CD4-positive, alpha-beta T cell (primary cell): ENCODE measurements at regions not wholly inside any gene's neighbourhood (a gene's known extent, or its start where the extent isn't known, plus 50 kb on each side); places are given as distances from the start of the nearest gene placed in this dataset.

Experiments used
- ATAC-seq: fragments of 200-7000 bp; cut with Tn5 transposase; one replicate; pipeline ENCODE4 v1.10.0; 2022; ENCODE audit warnings: mild to moderate bottlenecking; ENCODE audit not compliant: poor library complexity
- CTCF ChIA-PET: fragments of 350-600 bp; sonication (Branson Sonifier 250); formaldehyde crosslinking; loops from one replicate; lab custom pipeline; 2021; ENCODE audit warnings: antibody characterized with exemption, inconsistent platforms; lab: Charles Lee
- POLR2A ChIA-PET: fragments of 350-600 bp; sonication (Branson Sonifier 250); formaldehyde crosslinking; loops from one replicate; lab custom pipeline; 2021; ENCODE audit warnings: antibody characterized with exemption, inconsistent platforms; lab: Charles Lee
- DNase-seq, 14 experiments: peaks; one replicate each; pipeline ENCODE4 v3.0.0-alpha.2; 2013 to 2020; ENCODE audit warnings: mixed read lengths in 2 of 14
- H3K27ac ChIP-seq, 2 donors: one replicate each; pipeline versions ENCODE4 v1.5.1 to v1.7.0; 2013; ENCODE audit warnings: low read length in 2 of 2, low read depth in 1 of 2, mild to moderate bottlenecking in 1 of 2
- H3K27me3 ChIP-seq, 2 experiments: 1 replicate in 1 of 2; 2 replicates in 1 of 2; pipeline versions ENCODE4 v1.6.1 to v1.7.0; 2013; ENCODE audit warnings: low read length in 2 of 2, control low read depth in 1 of 2, mild to moderate bottlenecking in 1 of 2, moderate library complexity in 1 of 2; ENCODE audit not compliant: insufficient read depth in 2 of 2, control insufficient read depth in 1 of 2
- H3K36me3 ChIP-seq: one replicate; pipeline ENCODE4 v1.6.1; 2013; ENCODE audit warnings: low read length, control low read depth; ENCODE audit not compliant: insufficient read depth
- H3K4me1 ChIP-seq: one replicate; pipeline ENCODE4 v1.6.1; 2013; ENCODE audit warnings: low read length, control low read depth; ENCODE audit not compliant: insufficient read depth
- H3K4me3 ChIP-seq: one replicate; pipeline ENCODE4 v1.5.1; 2013; ENCODE audit warnings: mild to moderate bottlenecking, low read length, moderate library complexity
- H3K9me3 ChIP-seq, 2 experiments: 1 replicate in 1 of 2; 2 replicates in 1 of 2; pipeline versions ENCODE4 v1.6.1 to v1.7.0; 2013; ENCODE audit warnings: low read length in 2 of 2, mild to moderate bottlenecking in 2 of 2, control low read depth in 1 of 2, moderate library complexity in 1 of 2; ENCODE audit not compliant: control insufficient read depth in 1 of 2, insufficient read depth in 1 of 2
- H3K27ac Mint-ChIP-seq: one replicate; pipeline ENCODE4 v1.8.0; 2020; ENCODE audit warnings: mixed read lengths
- H3K27me3 Mint-ChIP-seq: one replicate; pipeline ENCODE4 v1.8.0; 2021; ENCODE audit warnings: mixed read lengths
- H3K36me3 Mint-ChIP-seq: one replicate; pipeline ENCODE4 v1.8.0; 2021; ENCODE audit warnings: low read depth, mixed read lengths
- H3K4me1 Mint-ChIP-seq: one replicate; pipeline ENCODE4 v1.8.0; 2021; ENCODE audit warnings: low read depth, mixed read lengths
- H3K4me3 Mint-ChIP-seq: one replicate; pipeline ENCODE4 v1.8.0; 2020; ENCODE audit warnings: mild to moderate bottlenecking, mixed read lengths
- H3K9me3 Mint-ChIP-seq: one replicate; pipeline ENCODE4 v1.8.0; 2020; ENCODE audit warnings: mixed read lengths
- intact Hi-C, 2 experiments: fragments of 100-400 bp; cut with DNase I in 1 of 2; cut with micrococcal nuclease in 1 of 2; formaldehyde crosslinking; loops; one replicate each; pipeline versions ENCODE4 v1.15.1 to v1.9.0; 2023 to 2025; cut with DNase I, micrococcal nuclease
- TF ChIP-seq, protein P1 (sequence below): fragments of 200-600 bp; IDR thresholded peaks from one replicate; pipeline ENCODE4 v1.8.0; 2022; ENCODE audit warnings: antibody characterized with exemption, mild to moderate bottlenecking

DNA sequence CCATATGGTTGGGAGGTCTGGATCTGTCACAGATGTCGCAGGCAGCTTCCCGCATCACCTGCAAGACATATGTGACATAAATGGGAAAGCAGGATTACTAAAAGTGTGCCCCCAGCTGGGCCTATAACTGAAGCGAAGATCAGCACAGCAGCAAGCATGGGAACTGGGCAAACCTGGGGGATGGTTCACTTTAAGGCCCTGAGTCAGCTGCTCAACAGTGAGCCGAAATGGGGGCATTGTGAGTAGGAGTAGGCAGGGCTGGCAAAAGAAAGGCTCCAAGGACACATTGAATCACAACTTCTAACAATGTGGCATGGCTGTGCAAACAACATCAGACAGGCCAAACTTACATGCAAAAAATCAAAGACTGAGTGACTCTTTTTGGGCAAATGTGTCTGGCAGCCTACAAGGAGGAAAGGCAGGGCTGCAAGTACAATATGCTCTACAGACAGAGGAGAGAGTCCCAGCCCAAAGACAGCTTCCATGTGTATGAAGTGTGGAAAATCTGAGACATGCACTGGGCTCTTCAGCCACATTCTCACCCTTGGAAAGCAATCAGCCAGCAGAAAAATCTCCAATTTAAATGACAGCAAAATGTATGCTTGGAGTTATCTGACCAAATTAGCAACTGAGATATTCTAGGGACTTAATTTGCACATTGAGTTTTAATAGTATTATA lies 531.0 kb upstream of the MMS22L start:
- no peaks in the 10 kb centered on the region for H3K9me3 Mint-ChIP-seq
- Histone ChIP-seq H3K9me3 (no peaks in the 10 kb centered on the region), H3K36me3 (no peaks in the 10 kb centered on the region), H3K27me3 (no peaks in the 10 kb centered on the region), H3K27ac (no peak overlapping the region), H3K4me1 (no peaks in the 10 kb centered on the region), H3K4me3 (no peak overlapping the region)
- ChIA-PET CTCF (no interaction called here), POLR2A (no interaction called here)
- DNase-seq (no peak), ATAC-seq (no peak)
- no peak overlapping the region for H3K4me3 Mint-ChIP-seq
- no peaks in the 10 kb centered on the region for H3K27me3 Mint-ChIP-seq
- no peak overlapping the region for H3K27ac Mint-ChIP-seq
- H3K36me3 Mint-ChIP-seq: no peaks in the 10 kb centered on the region
- intact Hi-C loops: no loop called here
- no peaks in the 10 kb centered on the region for H3K4me1 Mint-ChIP-seq
- TF ChIP-seq, protein P1, sequence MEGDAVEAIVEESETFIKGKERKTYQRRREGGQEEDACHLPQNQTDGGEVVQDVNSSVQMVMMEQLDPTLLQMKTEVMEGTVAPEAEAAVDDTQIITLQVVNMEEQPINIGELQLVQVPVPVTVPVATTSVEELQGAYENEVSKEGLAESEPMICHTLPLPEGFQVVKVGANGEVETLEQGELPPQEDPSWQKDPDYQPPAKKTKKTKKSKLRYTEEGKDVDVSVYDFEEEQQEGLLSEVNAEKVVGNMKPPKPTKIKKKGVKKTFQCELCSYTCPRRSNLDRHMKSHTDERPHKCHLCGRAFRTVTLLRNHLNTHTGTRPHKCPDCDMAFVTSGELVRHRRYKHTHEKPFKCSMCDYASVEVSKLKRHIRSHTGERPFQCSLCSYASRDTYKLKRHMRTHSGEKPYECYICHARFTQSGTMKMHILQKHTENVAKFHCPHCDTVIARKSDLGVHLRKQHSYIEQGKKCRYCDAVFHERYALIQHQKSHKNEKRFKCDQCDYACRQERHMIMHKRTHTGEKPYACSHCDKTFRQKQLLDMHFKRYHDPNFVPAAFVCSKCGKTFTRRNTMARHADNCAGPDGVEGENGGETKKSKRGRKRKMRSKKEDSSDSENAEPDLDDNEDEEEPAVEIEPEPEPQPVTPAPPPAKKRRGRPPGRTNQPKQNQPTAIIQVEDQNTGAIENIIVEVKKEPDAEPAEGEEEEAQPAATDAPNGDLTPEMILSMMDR: no peak

DNA sequence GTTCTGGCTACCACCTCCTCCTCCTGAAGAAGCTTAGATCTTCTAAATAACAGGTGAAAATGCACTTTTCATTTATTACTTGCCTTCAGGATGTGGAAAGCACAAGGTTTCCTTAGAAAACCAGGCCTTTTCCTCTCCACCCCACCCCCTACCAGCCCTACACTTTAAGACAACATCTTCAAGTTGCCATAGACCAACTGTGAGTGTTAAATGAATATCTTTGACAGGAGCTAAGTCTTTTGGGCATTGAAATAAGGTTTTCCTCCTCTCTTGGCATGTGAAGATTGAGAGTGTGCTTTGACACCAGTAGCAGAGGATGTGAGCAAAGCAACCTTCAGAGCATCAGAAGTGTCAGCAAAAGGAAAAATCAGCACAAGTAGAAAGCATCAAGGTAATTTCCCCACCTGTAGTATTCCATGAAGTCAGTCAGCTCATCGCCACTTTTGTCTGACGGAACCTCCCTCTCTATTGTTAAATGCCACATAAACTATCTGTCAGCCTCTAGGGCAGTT lies 532.3 kb upstream of the MMS22L start:
- H3K36me3 ChIP-seq: no peaks in the 10 kb centered on the region
- H3K4me3 ChIP-seq: no peak overlapping the region
- H3K27me3 ChIP-seq: no peaks in the 10 kb centered on the region
- TF ChIP-seq, protein P1: no peak
- no peaks in the 10 kb centered on the region for H3K9me3 ChIP-seq
- no peaks in the 10 kb centered on the region for H3K4me1 ChIP-seq
- ATAC-seq: no peak
- CTCF ChIA-PET: interaction anchor here (1.1 kb wide), 1 partner anchor 9 kb away, joined by 5 read pairs; no protein-coding TSS in a partner anchor
- H3K27ac Mint-ChIP-seq: no peak overlapping the region
- H3K4me1 Mint-ChIP-seq: no peaks in the 10 kb centered on the region
- no peak overlapping the region for H3K4me3 Mint-ChIP-seq
- intact Hi-C loops: no loop called here
- H3K27me3 Mint-ChIP-seq: no peaks in the 10 kb centered on the region
- H3K36me3 Mint-ChIP-seq: no peaks in the 10 kb centered on the region
- DNase-seq: no peak
- no peaks in the 10 kb centered on the region for H3K9me3 Mint-ChIP-seq
- POLR2A ChIA-PET: no interaction called here
- H3K27ac ChIP-seq: no peak overlapping the region

DNA sequence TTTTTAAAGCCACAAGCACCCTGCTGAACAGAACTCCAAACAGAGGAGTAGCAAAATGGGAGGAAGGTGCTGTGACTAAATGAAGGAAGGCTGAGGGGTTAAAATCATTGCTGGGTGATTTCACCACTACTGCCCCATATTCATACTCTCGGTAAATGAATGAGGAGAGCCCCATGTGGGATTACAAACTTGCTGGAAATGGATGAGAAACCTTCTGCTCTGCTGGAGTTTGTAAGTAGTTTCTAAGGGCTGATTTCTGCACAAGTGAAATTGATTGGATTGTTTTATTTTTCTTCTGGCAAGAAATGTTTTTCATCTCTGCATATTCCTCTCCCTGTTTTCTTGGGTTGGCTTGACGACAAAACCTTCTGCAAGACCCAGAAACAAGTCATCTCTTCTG lies 533.5 kb upstream of the MMS22L start:
- no peak overlapping the region for H3K4me3 Mint-ChIP-seq
- CTCF ChIA-PET: no interaction called here
- no peaks in the 10 kb centered on the region for H3K4me1 ChIP-seq
- no peak overlapping the region for H3K27ac Mint-ChIP-seq
- intact Hi-C loops: no loop called here
- H3K4me1 Mint-ChIP-seq: no peaks in the 10 kb centered on the region
- H3K36me3 ChIP-seq: no peaks in the 10 kb centered on the region
- no peaks in the 10 kb centered on the region for H3K36me3 Mint-ChIP-seq
- H3K4me3 ChIP-seq: no peak overlapping the region
- DNase-seq (no peak), ATAC-seq (no peak)
- H3K27ac ChIP-seq: no peak overlapping the region
- no peaks in the 10 kb centered on the region for H3K27me3 Mint-ChIP-seq
- POLR2A ChIA-PET: no interaction called here
- no peaks in the 10 kb centered on the region for H3K9me3 ChIP-seq
- no peaks in the 10 kb centered on the region for H3K27me3 ChIP-seq
- H3K9me3 Mint-ChIP-seq: no peaks in the 10 kb centered on the region
- TF ChIP-seq, protein P1: no peak
